IMR-90 (cell line): ENCODE measurements at regions not wholly inside any gene's neighbourhood (a gene's known extent, or its start where the extent isn't known, plus 50 kb on each side); places are given as distances from the start of the nearest gene placed in this dataset.

ENCODE experiments used
- ATAC-seq: fragments of 200-7000 bp; cut with Tn5 transposase; 2 replicates; pipeline ENCODE4 v1.9.1; 2020; ENCODE audit warnings: low read depth, mild to moderate bottlenecking, moderate library complexity
- BruUV-seq: library from RNA; stranded (reverse); fragments of 400-500 nt; replicated peaks from 2 replicates; lab custom pipeline; 2021; lab: Mats Ljungman, UMichigan
- CTCF ChIA-PET: fragments of 300-600 bp; formaldehyde crosslinking; extraction: SDS; loops from one replicate; lab custom pipeline; 2021; ENCODE audit warnings: antibody characterized with exemption; lab: Yijun Ruan, JAX
- POLR2A ChIA-PET: fragments of 300-600 bp; sonication (Branson Sonifier 250); formaldehyde crosslinking; loops from one replicate; lab custom pipeline; 2022; ENCODE audit warnings: antibody characterized with exemption; ENCODE audit not compliant: unreplicated experiment; lab: Charles Lee
- DNase-seq: peaks from one replicate; pipeline ENCODE4 v3.0.0; 2013
- H2AFZ ChIP-seq: replicated peaks from 2 replicates; pipeline ENCODE3; 2013; ENCODE audit warnings: low read length, mild to moderate bottlenecking; ENCODE audit not compliant: poor library complexity
- H2AK5ac ChIP-seq: 2 replicates; pipeline ENCODE4 v1.6.1; 2013; ENCODE audit warnings: low read depth, low read length, inconsistent platforms
- H2AK9ac ChIP-seq: replicated peaks from 2 replicates; pipeline ENCODE3; 2013; ENCODE audit warnings: mild to moderate bottlenecking, low read depth, low read length, moderate library complexity; ENCODE audit not compliant: poor library complexity
- H2BK120ac ChIP-seq: 2 replicates; pipeline ENCODE4 v1.6.1; 2013; ENCODE audit warnings: low read depth, low read length, inconsistent platforms
- H2BK15ac ChIP-seq: 3 replicates; pipeline ENCODE4 v1.6.1; 2013; ENCODE audit warnings: low read depth, low read length, inconsistent platforms
- H2BK20ac ChIP-seq: 2 replicates; pipeline ENCODE4 v1.6.1; 2013; ENCODE audit warnings: low read depth, mild to moderate bottlenecking, inconsistent platforms, low read length, moderate library complexity
- H2BK5ac ChIP-seq: 2 replicates; pipeline ENCODE4 v1.6.1; 2013; ENCODE audit warnings: mild to moderate bottlenecking, low read depth, low read length, inconsistent platforms; ENCODE audit not compliant: poor library complexity, severe bottlenecking
- H3K14ac ChIP-seq: replicated peaks from 2 replicates; pipeline ENCODE4 v1.6.1; 2013; ENCODE audit warnings: low read depth, low read length, inconsistent platforms
- H3K18ac ChIP-seq: 2 replicates; pipeline ENCODE4 v1.6.1; 2013; ENCODE audit warnings: low read depth, low read length, control low read depth
- H3K23ac ChIP-seq: 2 replicates; pipeline ENCODE4 v1.6.1; 2013; ENCODE audit warnings: low read depth, low read length, inconsistent platforms
- H3K27ac ChIP-seq: 2 replicates; pipeline ENCODE4 v1.5.1; 2013; ENCODE audit warnings: mild to moderate bottlenecking, control low read depth, low read length; ENCODE audit not compliant: insufficient read depth
- H3K27me3 ChIP-seq: 2 replicates; pipeline ENCODE4 v1.6.1; 2013; ENCODE audit warnings: low read length; ENCODE audit not compliant: control insufficient read depth, insufficient read depth
- H3K36me3 ChIP-seq: 2 replicates; pipeline ENCODE4 v1.6.1; 2013; ENCODE audit warnings: low read length, mixed read lengths; ENCODE audit not compliant: control insufficient read depth, insufficient read depth
- H3K4ac ChIP-seq: 2 replicates; pipeline ENCODE4 v1.6.1; 2013; ENCODE audit warnings: low read depth, low read length, inconsistent platforms
- H3K4me1 ChIP-seq: 2 replicates; pipeline ENCODE4 v1.6.1; 2013; ENCODE audit warnings: low read length, mixed read lengths; ENCODE audit not compliant: control insufficient read depth, insufficient read depth
- H3K4me2 ChIP-seq: 2 replicates; pipeline ENCODE4 v1.6.1; 2013; ENCODE audit warnings: low read depth, mild to moderate bottlenecking, control low read depth, low read length, moderate library complexity
- H3K4me3 ChIP-seq: 2 replicates; pipeline ENCODE4 v1.5.1; 2013; ENCODE audit warnings: low read depth, mild to moderate bottlenecking, control low read depth, low read length, moderate library complexity; ENCODE audit not compliant: insufficient read depth
- H3K56ac ChIP-seq: 2 replicates; pipeline ENCODE4 v1.6.1; 2013; ENCODE audit warnings: low read length, inconsistent platforms; ENCODE audit not compliant: insufficient read depth; ENCODE audit errors: extremely low read depth
- H3K79me1 ChIP-seq, 2 experiments: 2 replicates each; pipeline ENCODE4 v1.6.1; 2013; ENCODE audit warnings: low read length in 2 of 2, inconsistent platforms in 1 of 2, low read depth in 1 of 2
- H3K9ac ChIP-seq: 2 replicates; pipeline ENCODE4 v1.6.1; 2013; ENCODE audit warnings: low read depth, low read length, control low read depth
- H3K9me1 ChIP-seq: 2 replicates; pipeline ENCODE4 v1.6.1; 2013; ENCODE audit warnings: low read length, inconsistent platforms; ENCODE audit not compliant: insufficient read depth
- H3K9me3 ChIP-seq: 2 replicates; pipeline ENCODE4 v1.6.1; 2013; ENCODE audit warnings: low read length; ENCODE audit not compliant: control insufficient read depth, insufficient read depth
- H4K20me1 ChIP-seq: 2 replicates; pipeline ENCODE4 v1.6.1; 2013; ENCODE audit warnings: low read length, inconsistent platforms; ENCODE audit not compliant: insufficient read depth
- H4K5ac ChIP-seq: 2 replicates; pipeline ENCODE4 v1.6.1; 2013; ENCODE audit warnings: mild to moderate bottlenecking, low read depth, low read length, control low read depth
- H4K8ac ChIP-seq, 2 experiments: 2 replicates each; pipeline ENCODE4 v1.6.1; 2013; ENCODE audit warnings: low read depth in 2 of 2, low read length in 2 of 2, control low read depth in 1 of 2, inconsistent platforms in 1 of 2
- H4K91ac ChIP-seq: 2 replicates; pipeline ENCODE4 v1.6.1; 2013; ENCODE audit warnings: low read depth, low read length, inconsistent platforms; ENCODE audit not compliant: insufficient read depth
- BHLHE40 ChIP-seq: fragments of 150-350 bp; IDR thresholded peaks from 2 replicates; pipeline ENCODE4 v1.6.1; 2016; ENCODE audit warnings: mild to moderate bottlenecking, low read depth, low read length
- CEBPB ChIP-seq: IDR thresholded peaks from 2 replicates; pipeline ENCODE4 v1.6.1; 2012; ENCODE audit warnings: low read depth, low read length, improper control_type of control experiment
- CHD1 ChIP-seq: IDR thresholded peaks from 2 replicates; pipeline ENCODE4 v1.6.1; 2012; ENCODE audit warnings: low read depth, low read length, improper control_type of control experiment
- CTCF ChIP-seq: conservative IDR thresholded peaks from 2 replicates; pipeline ENCODE4 v1.5.1; 2012; ENCODE audit warnings: mild to moderate bottlenecking, low read depth, low read length, improper control_type of control experiment
- ELK1 ChIP-seq: fragments of 150-350 bp; IDR thresholded peaks from 2 replicates; pipeline ENCODE4 v1.6.1; 2016; ENCODE audit warnings: low read depth, mild to moderate bottlenecking, low read length, moderate library complexity, borderline replicate concordance
- FOS ChIP-seq: fragments of 150-350 bp; IDR thresholded peaks from 2 replicates; pipeline ENCODE4 v1.6.1; 2016; ENCODE audit warnings: low read depth, low read length
- MAFK ChIP-seq: IDR thresholded peaks from 2 replicates; pipeline ENCODE4 v1.6.1; 2012; ENCODE audit warnings: low read depth, low read length, improper control_type of control experiment
- MAZ ChIP-seq: IDR thresholded peaks from 2 replicates; pipeline ENCODE4 v1.6.1; 2012; ENCODE audit warnings: low read depth, mild to moderate bottlenecking, low read length, improper control_type of control experiment, moderate library complexity, borderline replicate concordance
- MXI1 ChIP-seq: IDR thresholded peaks from 2 replicates; pipeline ENCODE4 v1.6.1; 2012; ENCODE audit warnings: low read depth, mild to moderate bottlenecking, low read length, moderate library complexity, borderline replicate concordance
- NFE2L2 ChIP-seq: fragments of 150-350 bp; IDR thresholded peaks from 2 replicates; pipeline ENCODE4 v1.6.1; 2016; ENCODE audit warnings: low read depth, mild to moderate bottlenecking, low read length
- POLR2A ChIP-seq: IDR thresholded peaks from 2 replicates; pipeline ENCODE4 v1.6.1; 2012; ENCODE audit warnings: mild to moderate bottlenecking, low read depth, low read length
- RAD21 ChIP-seq: IDR thresholded peaks from 2 replicates; pipeline ENCODE4 v1.6.1; 2012; ENCODE audit warnings: low read length, improper control_type of control experiment
- RCOR1 ChIP-seq: IDR thresholded peaks from 2 replicates; pipeline ENCODE4 v1.6.1; 2012; ENCODE audit warnings: mild to moderate bottlenecking, low read length, improper control_type of control experiment; ENCODE audit not compliant: insufficient replicate concordance
- RFX5 ChIP-seq: IDR thresholded peaks from 2 replicates; pipeline ENCODE4 v1.8.0; 2012; ENCODE audit warnings: low read depth, mild to moderate bottlenecking, low read length, moderate library complexity
- SMC3 ChIP-seq: fragments of 150-350 bp; IDR thresholded peaks from 2 replicates; pipeline ENCODE4 v1.6.1; 2016; ENCODE audit warnings: low read depth, mild to moderate bottlenecking, antibody characterized with exemption, low read length, moderate library complexity
- WGBS, 2 experiments: methylation state at CpG; one replicate each; pipeline versions ENCODE4 v1.1.5 to v1.1.7; 2013; ENCODE audit warnings: missing lambda C conversion rate in 2 of 2; ENCODE audit not compliant: insufficient read length in 1 of 2; ENCODE audit errors: extremely low coverage in 2 of 2; 5-methylcytosine and 5-hydroxymethylcytosine counted together
- dilution Hi-C: fragments of 300-500 bp; cut with HindIII; formaldehyde crosslinking; loops from one replicate; pipeline ENCODE4 v1.14.3; 2018; ENCODE audit warnings: low sequenced_read_pairs; ENCODE audit not compliant: unreplicated experiment
- in situ Hi-C: fragments of 300-500 bp; cut with MboI; formaldehyde crosslinking; loops from 3 replicates; pipeline ENCODE4 v1.14.3; 2019; ENCODE audit warnings: low sequenced_read_pairs, inconsistent platforms, mixed read lengths
- intact Hi-C: fragments of 100-400 bp; cut with micrococcal nuclease; formaldehyde crosslinking; loops from 2 replicates; pipeline ENCODE4 v1.10.0; 2022

- no peak overlapping the region for H2AK5ac ChIP-seq
- H2BK5ac ChIP-seq, result no peak overlapping the region
- no peak overlapping the region for H2BK20ac ChIP-seq
- no peak overlapping the region for H4K8ac ChIP-seq
- dilution Hi-C loops, result no loop called here
- no peak overlapping the region for H2AFZ ChIP-seq
- no peak overlapping the region for H3K27ac ChIP-seq
- no peak overlapping the region for H4K5ac ChIP-seq
- H3K4me3 ChIP-seq, result no peak overlapping the region
- CTCF ChIA-PET, result no interaction called here
- no peak overlapping the region for H3K18ac ChIP-seq
- in situ Hi-C loops, result no loop called here
- H3K23ac ChIP-seq, result no peak overlapping the region
- H3K56ac ChIP-seq, result no peak overlapping the region
- POLR2A ChIA-PET, result no interaction called here
- no CpG with 5 or more reads among the region's 2 CpGs for WGBS, 2 experiments
- H3K9me1 ChIP-seq, result no peaks in the 10 kb centered on the region
- DNase-seq (no peak), ATAC-seq (no peak)
- no TSS peak for BruUV-seq
- H2AK9ac ChIP-seq, result no peak overlapping the region
- H3K14ac ChIP-seq, result no peak overlapping the region
- TF ChIP-seq CEBPB (no peak), MAFK (no peak), NFE2L2 (no peak), FOS (no peak), RAD21 (no peak), SMC3 (no peak), POLR2A (no peak), BHLHE40 (no peak), MAZ (no peak), MXI1 (no peak), RCOR1 (no peak), CHD1 (no peak), CTCF (no peak), ELK1 (no peak), RFX5 (no peak)
- no peak overlapping the region for H3K4ac ChIP-seq
- H3K4me1 ChIP-seq, result no peaks in the 10 kb centered on the region
- H2BK15ac ChIP-seq, result no peak overlapping the region
- H3K9me3 ChIP-seq, result peaks cover 2% of the 10 kb centered on the region; the same call in 1 of the 2 replicates
- no peak overlapping the region for H3K9ac ChIP-seq
- H3K27me3 ChIP-seq, result no peaks in the 10 kb centered on the region
- no peaks in the 10 kb centered on the region for H4K20me1 ChIP-seq
- H3K4me2 ChIP-seq, result no peak overlapping the region
- no peaks in the 10 kb centered on the region for H3K79me1 ChIP-seq
- H2BK120ac ChIP-seq, result no peak overlapping the region
- no peaks in the 10 kb centered on the region for H3K36me3 ChIP-seq
- no peak overlapping the region for H4K91ac ChIP-seq
- intact Hi-C loops, result no loop called here
Measured at GRCh38 chr5:52300703-52301372, 486.9 kb upstream of the ITGA1 start.
